PC-3 (cell line): ENCODE measurements at regions not wholly inside any gene's neighbourhood (a gene's known extent, or its start where the extent isn't known, plus 50 kb on each side); places are given as distances from the start of the nearest gene placed in this dataset.
"Not testable (repeated sequence)": the region's sequence is repeated elsewhere in the genome, so short reads cannot be mapped to it uniquely, and the experiment has no call there.

Source experiments
- ATAC-seq: fragments of 200-7000 bp; cut with Tn5 transposase; 2 replicates; pipeline ENCODE4 v1.9.1; 2020; ENCODE audit warnings: mild to moderate bottlenecking, moderate library complexity
- BruUV-seq: library from RNA; stranded (reverse); fragments of 400-500 nt; replicated peaks from 2 replicates; lab custom pipeline; 2021; lab: Mats Ljungman, UMichigan
- CTCF ChIA-PET: fragments of 300-600 bp; sonication (Branson Sonifier 250); formaldehyde crosslinking; loops from one replicate; lab custom pipeline; 2022; ENCODE audit warnings: antibody characterized with exemption; lab: Charles Lee
- POLR2A ChIA-PET: fragments of 300-600 bp; sonication (Branson Sonifier 250); formaldehyde crosslinking; loops from one replicate; lab custom pipeline; 2022; ENCODE audit warnings: antibody characterized with exemption; ENCODE audit not compliant: unreplicated experiment; lab: Charles Lee
- DNase-seq: peaks from one replicate; pipeline ENCODE4 v3.0.0-alpha.2; 2015
- H2AFZ ChIP-seq: fragments of 300-600 bp; sonication (generic); 2 replicates; pipeline ENCODE4 v1.6.0; 2016; ENCODE audit warnings: antibody characterized with exemption, low read length
- H3F3A ChIP-seq: fragments of 300-600 bp; sonication (generic); one replicate; pipeline ENCODE4 v1.6.0; 2017; ENCODE audit warnings: antibody characterized with exemption, low read length, control low read depth, mild to moderate bottlenecking; ENCODE audit not compliant: unreplicated experiment
- H3K27ac ChIP-seq: fragments of 300-600 bp; sonication (generic); 2 replicates; pipeline ENCODE4 v1.5.1; 2016; ENCODE audit warnings: mild to moderate bottlenecking, low read length
- H3K27me3 ChIP-seq: fragments of 300-600 bp; sonication (generic); 2 replicates; pipeline ENCODE4 v1.6.1; 2016; ENCODE audit warnings: low read length, mixed read lengths
- H3K36me3 ChIP-seq: fragments of 300-600 bp; sonication (generic); 2 replicates; pipeline ENCODE4 v1.6.1; 2016; ENCODE audit warnings: low read depth, mixed run types, low read length, mixed read lengths
- H3K4me1 ChIP-seq: fragments of 300-600 bp; sonication (generic); 2 replicates; pipeline ENCODE4 v1.5.1; 2016; ENCODE audit warnings: low read length; ENCODE audit not compliant: insufficient read depth
- H3K4me2 ChIP-seq: fragments of 300-600 bp; sonication (generic); 2 replicates; pipeline ENCODE4 v1.6.0; 2016; ENCODE audit warnings: low read length
- H3K4me3 ChIP-seq: fragments of 300-600 bp; sonication (generic); 2 replicates; pipeline ENCODE4 v1.5.1; 2016; ENCODE audit warnings: mild to moderate bottlenecking, low read length, mixed read lengths
- H3K79me2 ChIP-seq: fragments of 300-600 bp; sonication (generic); 2 replicates; pipeline ENCODE4 v1.6.1; 2017; ENCODE audit warnings: low read length, mixed read lengths
- H3K9ac ChIP-seq: fragments of 300-600 bp; sonication (generic); 2 replicates; pipeline ENCODE4 v1.6.0; 2016; ENCODE audit warnings: mild to moderate bottlenecking, low read length
- H3K9me2 ChIP-seq: fragments of 300-600 bp; sonication (generic); replicated peaks from 2 replicates; pipeline ENCODE4 v1.6.1; 2016; ENCODE audit warnings: mixed run types, low read length, mixed read lengths
- H3K9me3 ChIP-seq: fragments of 300-600 bp; sonication (generic); 2 replicates; pipeline ENCODE4 v1.6.1; 2016; ENCODE audit warnings: low read length, mixed read lengths
- H4K20me1 ChIP-seq: fragments of 300-600 bp; sonication (generic); 2 replicates; pipeline ENCODE4 v1.6.1; 2016; ENCODE audit warnings: low read length, mixed read lengths
- CTCF ChIP-seq: fragments of 300-600 bp; sonication (generic); conservative IDR thresholded peaks from 2 replicates; pipeline ENCODE4 v1.5.1; 2017; ENCODE audit warnings: antibody characterized with exemption, low read depth, mild to moderate bottlenecking, low read length
- EZH2 ChIP-seq: fragments of 300-600 bp; sonication (generic); IDR thresholded peaks from one replicate; pipeline ENCODE4 v1.6.1; 2017; ENCODE audit warnings: antibody characterized with exemption, mild to moderate bottlenecking, low read length; ENCODE audit not compliant: unreplicated experiment
- EZH2phosphoT487 ChIP-seq: fragments of 300-600 bp; sonication (generic); IDR thresholded peaks from 2 replicates; pipeline ENCODE4 v1.6.1; 2018; ENCODE audit warnings: mild to moderate bottlenecking, antibody characterized with exemption, low read length, borderline replicate concordance
- intact Hi-C: fragments of 100-400 bp; cut with micrococcal nuclease; formaldehyde crosslinking; loops from 2 replicates; pipeline ENCODE4 v1.9.0; 2023

- no peaks in the 10 kb centered on the region for H3F3A ChIP-seq
Measured at GRCh38 chr2:185417111-185417510, 321.5 kb upstream of the FSIP2 start.

GRCh38 chr2:185417688-185418087, 320.9 kb upstream of the FSIP2 start:
- H3K27ac ChIP-seq, result no peak overlapping the region
- no peaks in the 10 kb centered on the region for H3K4me1 ChIP-seq
- BruUV-seq, result no TSS peak
- no peaks in the 10 kb centered on the region for H3K9me3 ChIP-seq
- TF ChIP-seq EZH2phosphoT487, result no peak
- no peak for TF ChIP-seq CTCF
- no peak for TF ChIP-seq EZH2
- no peak overlapping the region for H3K4me3 ChIP-seq
- H2AFZ ChIP-seq, result no peak overlapping the region
- DNase-seq (no peak), ATAC-seq (no peak)
- ChIA-PET CTCF (no interaction called here), POLR2A (no interaction called here)
- H3F3A ChIP-seq, result no peaks in the 10 kb centered on the region
- H3K4me2 ChIP-seq, result no peak overlapping the region
- intact Hi-C loops, result no loop called here
- H4K20me1 ChIP-seq, result no peaks in the 10 kb centered on the region
- H3K9ac ChIP-seq, result no peak overlapping the region
- H3K36me3 ChIP-seq, result no peaks in the 10 kb centered on the region
- H3K27me3 ChIP-seq, result no peaks in the 10 kb centered on the region
- no peaks in the 10 kb centered on the region for H3K9me2 ChIP-seq
- no peaks in the 10 kb centered on the region for H3K79me2 ChIP-seq

More at GRCh38 chr2:185417111-185417510, 321.5 kb upstream of the FSIP2 start:
- ATAC-seq (0 out of 2 replicates have a peak, but pooled peaks have one; percentile 22), DNase-seq (peak; percentile 17)
- Histone ChIP-seq H3K9me3 (no peaks in the 10 kb centered on the region), H3K79me2 (no peaks in the 10 kb centered on the region), H2AFZ (no peak overlapping the region), H3K27me3 (no peaks in the 10 kb centered on the region), H3K9ac (no peak overlapping the region), H3K4me3 (no peak overlapping the region), H3K9me2 (no peaks in the 10 kb centered on the region), H3K4me1 (no peaks in the 10 kb centered on the region), H3K27ac (no peak overlapping the region), H4K20me1 (no peaks in the 10 kb centered on the region), H3K4me2 (no peak overlapping the region), H3K36me3 (no peaks in the 10 kb centered on the region)
- no peak for TF ChIP-seq EZH2
- intact Hi-C loops, result no loop called here
- ChIA-PET CTCF (no interaction called here), POLR2A (no interaction called here)
- no TSS peak for BruUV-seq

- ATAC-seq, H3F3A ChIP-seq, H4K20me1 ChIP-seq, H3K9me2 ChIP-seq, H3K4me1 ChIP-seq, CTCF ChIA-PET, H3K27me3 ChIP-seq, H3K36me3 ChIP-seq, intact Hi-C loops, DNase-seq, H3K27ac ChIP-seq, POLR2A ChIA-PET, H3K79me2 ChIP-seq, H3K9me3 ChIP-seq, BruUV-seq: not testable (repeated sequence)
- Histone ChIP-seq H3K9ac (peak overlapping the region; percentile 68), H3K4me2 (peak overlapping the region; percentile 87), H3K4me3 (peak overlapping the region; percentile 77), H2AFZ (peak overlapping the region; percentile 84)
Measured at GRCh38 chr2:185424958-185425629, 313.5 kb upstream of the FSIP2 start.

- H3K27me3 ChIP-seq, result no peaks in the 10 kb centered on the region
- DNase-seq (no peak), ATAC-seq (no peak)
- H2AFZ ChIP-seq, result no peak overlapping the region
- H3K9me2 ChIP-seq, result no peaks in the 10 kb centered on the region
- intact Hi-C loops, result no loop called here
- BruUV-seq, result no TSS peak
- H3K9ac ChIP-seq, result no peak overlapping the region
- POLR2A ChIA-PET, result no interaction called here
- no peaks in the 10 kb centered on the region for H3F3A ChIP-seq
- no peaks in the 10 kb centered on the region for H3K36me3 ChIP-seq
- CTCF ChIA-PET, result no interaction called here
- no peaks in the 10 kb centered on the region for H3K9me3 ChIP-seq
- no peaks in the 10 kb centered on the region for H3K79me2 ChIP-seq
- no peak for TF ChIP-seq EZH2phosphoT487
- no peak for TF ChIP-seq CTCF
- no peak overlapping the region for H3K27ac ChIP-seq
- no peak overlapping the region for H3K4me2 ChIP-seq
- no peaks in the 10 kb centered on the region for H4K20me1 ChIP-seq
- H3K4me3 ChIP-seq, result no peak overlapping the region
- no peaks in the 10 kb centered on the region for H3K4me1 ChIP-seq
Measured at GRCh38 chr2:185428000-185428399, 310.6 kb upstream of the FSIP2 start.
